Mucosa of gallbladder (tissue), 1 donor: ENCODE measurements at regions not wholly inside any gene's neighbourhood (a gene's known extent, or its start where the extent isn't known, plus 50 kb on each side); places are given as distances from the start of the nearest gene placed in this dataset.
"Not testable (repeated sequence)": the region's sequence is repeated elsewhere in the genome, so short reads cannot be mapped to it uniquely, and the experiment has no call there.

Experiments used
- DNase-seq: peaks from one replicate; pipeline ENCODE4 v3.0.0-alpha.2; 2020; ENCODE audit warnings: low spot score
- donor health status: DM: no; HTN: no; CAD: no.

GRCh38 chr12:28060871-28061270 lies 88.3 kb upstream of the PTHLH start:
- DNase-seq, result no peak

GRCh38 chr12:28063355-28063880 lies 90.9 kb upstream of the PTHLH start:
- DNase-seq, result no peak

GRCh38 chr12:28065374-28065773 lies 92.8 kb upstream of the PTHLH start:
- DNase-seq, result no peak

GRCh38 chr12:28065889-28066630 lies 93.5 kb upstream of the PTHLH start:
- no peak for DNase-seq

GRCh38 chr12:28066879-28067278 lies 94.3 kb upstream of the PTHLH start:
- no peak for DNase-seq

- no peak for DNase-seq
Observed at GRCh38 chr12:28068467-28068866, 95.9 kb upstream of the PTHLH start.

GRCh38 chr12:28079539-28079938 lies 107.0 kb upstream of the PTHLH start:
- DNase-seq, result no peak

- no peak for DNase-seq
Observed at GRCh38 chr12:28082096-28082495, 108.2 kb upstream of the CCDC91 start.

- DNase-seq, result no peak
Observed at GRCh38 chr12:28083840-28084678, 106.2 kb upstream of the CCDC91 start.

GRCh38 chr12:28086521-28087155 lies 103.6 kb upstream of the CCDC91 start:
- no peak for DNase-seq

GRCh38 chr12:28088566-28089272 lies 101.5 kb upstream of the CCDC91 start:
- no peak for DNase-seq

GRCh38 chr12:28089338-28089737 lies 100.9 kb upstream of the CCDC91 start:
- DNase-seq, result no peak

GRCh38 chr12:28090835-28091234 lies 99.4 kb upstream of the CCDC91 start:
- DNase-seq, result no peak

GRCh38 chr12:28092396-28092795 lies 97.9 kb upstream of the CCDC91 start:
- no peak for DNase-seq

- no peak for DNase-seq
Observed at GRCh38 chr12:28096649-28097048, 93.6 kb upstream of the CCDC91 start.

GRCh38 chr12:28097221-28097620 lies 93.0 kb upstream of the CCDC91 start:
- no peak for DNase-seq

GRCh38 chr12:28099245-28099644 lies 91.0 kb upstream of the CCDC91 start:
- DNase-seq, result not testable (repeated sequence)

GRCh38 chr12:28099871-28100270 lies 90.4 kb upstream of the CCDC91 start:
- no peak for DNase-seq

- DNase-seq, result no peak
Observed at GRCh38 chr12:28100717-28101116, 89.5 kb upstream of the CCDC91 start.

- DNase-seq, result no peak
Observed at GRCh38 chr12:28104316-28104715, 85.9 kb upstream of the CCDC91 start.
